ENCODE measurements at regions not wholly inside any gene's neighbourhood (a gene's known extent, or its start where the extent isn't known, plus 50 kb on each side); places are given as distances from the start of the nearest gene placed in this dataset.
"Not testable (repeated sequence)": the region's sequence is repeated elsewhere in the genome, so short reads cannot be mapped to it uniquely, and the experiment has no call there.

GRCh38 chr1:104288322-104288721 lies 538.6 kb downstream of the AMY1C start:
- not testable (repeated sequence) for TF ChIP-seq CTCF (IDR thresholded peaks at IDR 0.05); ZFX (IDR thresholded peaks at IDR 0.05; ENCODE audit: borderline replicate concordance)
